ENCODE measurements at regions not wholly inside any gene's neighbourhood (a gene's known extent, or its start where the extent isn't known, plus 50 kb on each side); places are given as distances from the start of the nearest gene placed in this dataset.
"Not testable (repeated sequence)": the region's sequence is repeated elsewhere in the genome, so short reads cannot be mapped to it uniquely, and the experiment has no call there.

DNA sequence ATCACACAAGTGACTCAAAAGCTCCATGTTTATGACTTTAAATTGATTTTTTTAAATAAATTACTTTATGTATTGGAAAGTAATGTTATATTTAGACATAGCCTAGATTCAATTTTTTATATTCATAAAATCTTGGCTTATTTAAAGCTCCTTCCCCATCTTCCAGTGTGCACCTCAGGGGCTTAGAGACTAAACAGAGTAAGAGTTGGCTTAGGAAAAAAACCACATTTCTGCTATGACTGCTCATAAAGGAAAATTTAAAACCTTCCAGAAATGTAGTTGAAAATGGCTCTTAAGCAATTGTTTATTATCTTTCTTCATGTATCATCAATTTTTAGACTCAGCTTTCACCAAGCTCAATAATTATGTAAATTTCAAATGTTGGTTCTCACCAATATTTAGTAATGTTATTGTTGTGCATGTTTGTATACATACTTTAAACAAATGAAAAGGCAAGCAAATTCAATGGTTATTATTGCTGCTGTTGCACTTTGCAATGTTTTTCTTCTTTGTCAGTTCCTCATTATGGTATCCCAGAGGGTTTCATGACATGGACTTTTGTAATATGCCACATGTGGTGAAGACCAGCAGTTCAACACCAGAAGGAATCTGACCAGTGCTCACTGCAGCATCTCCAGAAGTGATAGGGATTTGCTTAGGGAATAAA is 700.1 kb upstream of the ANKRD30A start:
- Histone ChIP-seq H3K4me1 (ENCODE audit: control insufficient read depth, low read depth, low read length) (peaks cover 13% of the 10 kb centered on the region), H3K9me3 (ENCODE audit: control insufficient read depth, low read depth, low read length) (no peaks in the 10 kb centered on the region), H3K9ac (ENCODE audit: low read length) (no peak overlapping the region), H3K27ac (ENCODE audit: low read length) (no peak overlapping the region), H3K36me3 (ENCODE audit: control insufficient read depth, low read depth, low read length) (no peaks in the 10 kb centered on the region), H3K27me3 (ENCODE audit: control insufficient read depth, insufficient read depth, low read length) (no peaks in the 10 kb centered on the region), H3K4me3 (ENCODE audit: low read length) (no peak overlapping the region)

DNA sequence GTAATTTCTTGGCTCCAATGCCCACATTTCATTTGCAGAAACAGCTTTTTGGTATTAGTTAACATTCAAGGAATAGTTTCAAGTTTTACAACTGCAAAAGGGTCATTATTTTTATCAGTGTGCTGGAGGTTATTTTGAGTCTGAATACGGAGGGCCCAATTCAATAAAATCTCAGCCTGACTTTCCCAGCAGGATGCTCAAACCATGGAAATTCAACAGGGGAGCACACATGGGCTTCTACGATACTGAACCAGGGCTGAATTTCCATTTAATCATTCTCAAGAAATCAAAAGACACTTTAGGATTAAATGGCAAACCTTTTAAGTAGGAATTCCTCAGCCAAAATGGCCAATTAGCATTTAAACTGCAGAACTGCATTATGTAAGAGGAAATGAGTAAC is 700.9 kb upstream of the ANKRD30A start:
- no peaks in the 10 kb centered on the region for H3K36me3 ChIP-seq (ENCODE audit: control insufficient read depth, low read depth, low read length)
- H3K27me3 ChIP-seq (ENCODE audit: control insufficient read depth, insufficient read depth, low read length) = no peaks in the 10 kb centered on the region
- no peaks in the 10 kb centered on the region for H3K9me3 ChIP-seq (ENCODE audit: control insufficient read depth, low read depth, low read length)
- no peak overlapping the region for H3K27ac ChIP-seq (ENCODE audit: low read length)
- no peak overlapping the region for H3K4me3 ChIP-seq (ENCODE audit: low read length)
- H3K9ac ChIP-seq (ENCODE audit: low read length) = no peak overlapping the region
- H3K4me1 ChIP-seq (ENCODE audit: control insufficient read depth, low read depth, low read length) = peaks cover 13% of the 10 kb centered on the region

DNA sequence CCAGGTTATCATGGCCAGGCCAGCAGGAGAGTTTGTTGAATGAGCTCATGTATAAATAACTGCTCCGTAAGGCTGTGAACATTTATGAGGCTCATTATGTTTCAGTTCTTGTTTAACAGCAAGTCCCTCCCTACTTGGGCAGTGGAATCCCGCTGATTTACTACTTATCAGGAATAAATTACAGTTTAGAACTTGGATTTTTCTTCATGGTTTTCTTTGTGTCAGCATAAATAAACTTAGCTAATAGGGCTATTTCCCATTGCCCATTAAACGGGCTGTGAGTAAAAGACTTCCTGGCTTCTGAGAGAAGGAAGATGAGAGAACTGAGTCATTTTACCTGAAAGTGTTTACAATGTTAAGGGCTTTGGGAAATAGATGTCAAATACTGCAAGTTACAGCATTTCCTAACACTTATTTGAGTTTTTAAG is 701.6 kb upstream of the ANKRD30A start:
- H3K4me3 ChIP-seq (ENCODE audit: low read length) = no peak overlapping the region
- no peaks in the 10 kb centered on the region for H3K9me3 ChIP-seq (ENCODE audit: control insufficient read depth, low read depth, low read length)
- H3K36me3 ChIP-seq (ENCODE audit: control insufficient read depth, low read depth, low read length) = no peaks in the 10 kb centered on the region
- no peak overlapping the region for H3K9ac ChIP-seq (ENCODE audit: low read length)
- H3K27ac ChIP-seq (ENCODE audit: low read length) = no peak overlapping the region
- H3K4me1 ChIP-seq (ENCODE audit: control insufficient read depth, low read depth, low read length) = peaks cover 13% of the 10 kb centered on the region
- H3K27me3 ChIP-seq (ENCODE audit: control insufficient read depth, insufficient read depth, low read length) = no peaks in the 10 kb centered on the region

DNA sequence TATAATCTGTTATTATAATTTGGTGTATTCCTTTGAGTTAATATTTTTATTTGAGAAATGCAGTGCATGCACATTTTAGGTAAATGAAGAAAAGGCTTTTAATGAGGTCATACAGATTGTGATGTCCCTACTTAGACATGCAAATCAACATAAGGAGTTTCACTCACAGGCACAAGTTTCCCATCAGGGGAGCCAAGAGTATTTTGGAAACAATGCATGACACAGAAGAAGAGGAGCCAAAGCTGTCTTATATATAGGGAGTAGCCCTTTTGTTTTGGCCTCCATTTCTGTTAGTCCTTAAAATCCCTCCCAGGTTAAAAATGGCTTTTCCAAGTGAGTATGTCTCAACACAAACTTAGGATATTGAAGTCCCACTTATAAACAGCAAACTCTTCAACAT is 703.4 kb upstream of the ANKRD30A start:
- no peaks in the 10 kb centered on the region for H3K27me3 ChIP-seq (ENCODE audit: control insufficient read depth, insufficient read depth, low read length)
- H3K9me3 ChIP-seq (ENCODE audit: control insufficient read depth, low read depth, low read length) = no peaks in the 10 kb centered on the region
- peaks cover 13% of the 10 kb centered on the region for H3K4me1 ChIP-seq (ENCODE audit: control insufficient read depth, low read depth, low read length)
- H3K36me3 ChIP-seq (ENCODE audit: control insufficient read depth, low read depth, low read length) = no peaks in the 10 kb centered on the region
- H3K4me3 ChIP-seq (ENCODE audit: low read length) = no peak overlapping the region
- no peak overlapping the region for H3K9ac ChIP-seq (ENCODE audit: low read length)
- H3K27ac ChIP-seq (ENCODE audit: low read length) = no peak overlapping the region

DNA sequence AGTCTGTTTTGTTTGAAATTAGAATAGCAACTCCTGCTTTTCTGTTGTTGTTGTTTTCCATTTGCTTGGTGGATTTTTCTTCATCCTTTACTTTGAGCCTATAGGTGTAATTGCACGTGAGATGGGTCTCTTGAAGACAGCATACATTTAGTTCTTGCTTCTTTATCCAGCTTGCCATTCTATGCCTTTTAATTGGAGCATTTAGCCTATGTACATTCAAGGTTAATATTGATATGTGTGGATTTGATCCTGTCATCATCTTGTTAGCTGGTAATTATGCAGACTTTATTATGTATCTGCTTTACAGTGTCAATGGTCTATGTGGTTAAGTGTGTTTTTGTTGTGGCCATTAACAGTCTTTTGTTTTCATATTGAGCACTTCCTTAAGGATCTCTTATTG is 708.9 kb upstream of the ANKRD30A start:
- Histone ChIP-seq H3K4me1 (ENCODE audit: control insufficient read depth, low read depth, low read length) (no peaks in the 10 kb centered on the region), H3K27ac (ENCODE audit: low read length) (no peak overlapping the region), H3K9ac (ENCODE audit: low read length) (no peak overlapping the region), H3K4me3 (ENCODE audit: low read length) (no peak overlapping the region), H3K9me3 (ENCODE audit: control insufficient read depth, low read depth, low read length) (no peaks in the 10 kb centered on the region), H3K27me3 (ENCODE audit: control insufficient read depth, insufficient read depth, low read length) (no peaks in the 10 kb centered on the region), H3K36me3 (ENCODE audit: control insufficient read depth, low read depth, low read length) (no peaks in the 10 kb centered on the region)

DNA sequence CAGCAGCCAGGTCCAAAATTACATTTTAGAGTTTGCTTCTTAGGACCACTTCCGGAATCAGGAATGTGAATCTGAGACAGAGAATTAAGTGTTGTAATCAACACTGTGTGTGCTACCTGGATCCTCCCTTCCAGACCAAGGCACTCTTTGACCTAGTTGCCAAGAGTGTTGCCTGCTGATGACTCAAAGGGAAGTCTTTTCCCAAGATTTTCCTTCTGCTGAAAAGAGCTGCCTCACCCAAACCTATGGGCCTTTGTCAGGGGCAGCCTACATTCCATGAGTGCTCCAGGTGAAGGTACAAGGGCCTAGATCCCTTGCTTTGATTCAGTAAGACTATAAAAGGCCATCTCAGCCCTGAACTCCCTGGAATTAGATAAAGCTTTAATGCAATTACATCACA is 712.5 kb upstream of the ANKRD30A start:
- H3K4me1 ChIP-seq (ENCODE audit: control insufficient read depth, low read depth, low read length) = no peaks in the 10 kb centered on the region
- no peak overlapping the region for H3K9ac ChIP-seq (ENCODE audit: low read length)
- H3K9me3 ChIP-seq (ENCODE audit: control insufficient read depth, low read depth, low read length) = no peaks in the 10 kb centered on the region
- no peaks in the 10 kb centered on the region for H3K36me3 ChIP-seq (ENCODE audit: control insufficient read depth, low read depth, low read length)
- no peak overlapping the region for H3K4me3 ChIP-seq (ENCODE audit: low read length)
- no peaks in the 10 kb centered on the region for H3K27me3 ChIP-seq (ENCODE audit: control insufficient read depth, insufficient read depth, low read length)
- no peak overlapping the region for H3K27ac ChIP-seq (ENCODE audit: low read length)

DNA sequence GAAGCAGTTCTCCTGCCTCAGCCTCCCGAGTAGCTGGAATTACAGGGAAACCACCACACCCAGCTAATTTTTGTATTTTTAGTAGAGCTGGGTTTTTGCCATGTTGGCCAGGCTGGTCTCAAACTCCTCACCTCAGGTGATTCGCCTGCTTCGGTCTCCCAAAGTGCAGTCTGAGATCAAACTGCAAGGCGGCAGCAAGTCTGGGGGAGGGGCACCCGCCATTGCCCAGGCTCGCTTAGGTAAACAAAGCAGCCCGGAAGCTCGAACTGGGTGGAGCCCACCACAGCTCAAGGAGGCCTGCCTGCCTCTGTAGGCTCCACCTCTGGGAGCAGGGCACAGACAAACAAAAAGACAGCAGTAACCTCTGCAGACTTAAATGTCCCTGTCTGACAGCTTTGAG is 725.2 kb upstream of the ANKRD30A start:
- H3K4me3 ChIP-seq (ENCODE audit: low read length); H3K36me3 ChIP-seq (ENCODE audit: control insufficient read depth, low read depth, low read length); H3K27me3 ChIP-seq (ENCODE audit: control insufficient read depth, insufficient read depth, low read length); H3K9ac ChIP-seq (ENCODE audit: low read length); H3K4me1 ChIP-seq (ENCODE audit: control insufficient read depth, low read depth, low read length); H3K27ac ChIP-seq (ENCODE audit: low read length); H3K9me3 ChIP-seq (ENCODE audit: control insufficient read depth, low read depth, low read length): not testable (repeated sequence)

DNA sequence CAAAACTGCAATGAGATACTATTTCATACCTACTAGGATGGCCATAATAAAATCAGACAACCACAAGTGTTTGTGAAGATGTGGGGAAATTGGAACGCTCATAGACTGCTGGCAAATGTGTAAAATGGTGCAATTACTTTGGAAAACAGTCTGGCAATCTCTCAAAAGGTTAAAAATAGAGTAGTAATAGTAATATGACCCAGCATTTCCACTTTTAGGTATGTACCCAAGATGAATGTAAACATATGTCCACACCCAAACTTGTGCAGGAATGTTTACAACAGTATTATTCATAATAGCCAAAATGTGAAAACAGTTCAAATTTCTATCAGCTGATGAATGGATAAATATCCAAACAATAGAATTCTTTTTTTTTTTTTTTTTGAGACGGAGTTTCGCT is 731.6 kb upstream of the ANKRD30A start:
- H3K4me1 ChIP-seq (ENCODE audit: control insufficient read depth, low read depth, low read length) = no peaks in the 10 kb centered on the region
- no peaks in the 10 kb centered on the region for H3K36me3 ChIP-seq (ENCODE audit: control insufficient read depth, low read depth, low read length)
- no peaks in the 10 kb centered on the region for H3K9me3 ChIP-seq (ENCODE audit: control insufficient read depth, low read depth, low read length)
- H3K9ac ChIP-seq (ENCODE audit: low read length) = no peak overlapping the region
- no peaks in the 10 kb centered on the region for H3K27me3 ChIP-seq (ENCODE audit: control insufficient read depth, insufficient read depth, low read length)
- H3K27ac ChIP-seq (ENCODE audit: low read length) = no peak overlapping the region
- H3K4me3 ChIP-seq (ENCODE audit: low read length) = no peak overlapping the region

DNA sequence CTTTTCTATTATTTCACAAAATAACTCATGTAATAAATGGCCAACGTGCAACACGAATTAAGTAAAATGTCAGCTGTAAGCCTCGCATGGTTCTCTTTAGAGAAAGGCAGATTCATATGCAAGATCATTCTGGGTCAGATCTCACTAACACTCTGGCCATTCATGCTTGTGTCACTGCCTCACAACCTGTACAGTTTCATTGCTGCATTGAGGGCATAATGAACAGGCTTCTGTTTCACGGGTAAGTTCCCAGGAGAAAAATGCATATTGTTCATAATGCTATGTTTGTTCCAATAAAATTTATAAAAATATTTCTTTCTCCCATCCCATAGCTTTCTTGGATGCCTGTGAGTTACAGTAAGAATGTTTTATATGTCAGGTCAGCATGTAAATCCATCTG is 734.0 kb upstream of the ANKRD30A start:
- no peak overlapping the region for H3K27ac ChIP-seq (ENCODE audit: low read length)

DNA sequence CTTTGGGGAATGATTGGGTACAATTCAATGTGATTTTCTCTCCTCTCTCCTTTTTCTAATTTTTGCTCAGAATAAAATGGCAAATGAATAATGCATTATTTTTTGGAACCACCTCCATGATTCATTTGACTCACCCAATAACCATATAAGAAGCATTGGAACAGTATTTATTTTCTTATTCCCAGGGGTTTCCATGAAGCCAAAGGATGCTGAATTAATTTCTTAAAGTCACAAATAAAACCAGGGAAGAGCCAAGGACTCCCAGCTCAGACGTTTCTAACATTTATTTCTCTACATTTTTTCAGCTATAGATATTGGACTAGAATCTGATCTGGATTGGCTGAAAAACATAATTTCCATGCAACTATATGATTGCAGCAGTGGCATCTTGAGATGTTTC is 735.2 kb upstream of the ANKRD30A start:
- no peaks in the 10 kb centered on the region for H3K4me1 ChIP-seq (ENCODE audit: control insufficient read depth, low read depth, low read length)
- no peaks in the 10 kb centered on the region for H3K36me3 ChIP-seq (ENCODE audit: control insufficient read depth, low read depth, low read length)
- H3K9me3 ChIP-seq (ENCODE audit: control insufficient read depth, low read depth, low read length) = no peaks in the 10 kb centered on the region
- no peak overlapping the region for H3K9ac ChIP-seq (ENCODE audit: low read length)
- H3K27me3 ChIP-seq (ENCODE audit: control insufficient read depth, insufficient read depth, low read length) = no peaks in the 10 kb centered on the region
- no peak overlapping the region for H3K4me3 ChIP-seq (ENCODE audit: low read length)
- no peak overlapping the region for H3K27ac ChIP-seq (ENCODE audit: low read length)

More for the DNA sequence above, 734.0 kb upstream of the ANKRD30A start:
- Histone ChIP-seq H3K9ac (ENCODE audit: low read length) (no peak overlapping the region), H3K4me1 (ENCODE audit: control insufficient read depth, low read depth, low read length) (no peaks in the 10 kb centered on the region), H3K36me3 (ENCODE audit: control insufficient read depth, low read depth, low read length) (no peaks in the 10 kb centered on the region), H3K9me3 (ENCODE audit: control insufficient read depth, low read depth, low read length) (no peaks in the 10 kb centered on the region), H3K27me3 (ENCODE audit: control insufficient read depth, insufficient read depth, low read length) (no peaks in the 10 kb centered on the region), H3K4me3 (ENCODE audit: low read length) (no peak overlapping the region)

DNA sequence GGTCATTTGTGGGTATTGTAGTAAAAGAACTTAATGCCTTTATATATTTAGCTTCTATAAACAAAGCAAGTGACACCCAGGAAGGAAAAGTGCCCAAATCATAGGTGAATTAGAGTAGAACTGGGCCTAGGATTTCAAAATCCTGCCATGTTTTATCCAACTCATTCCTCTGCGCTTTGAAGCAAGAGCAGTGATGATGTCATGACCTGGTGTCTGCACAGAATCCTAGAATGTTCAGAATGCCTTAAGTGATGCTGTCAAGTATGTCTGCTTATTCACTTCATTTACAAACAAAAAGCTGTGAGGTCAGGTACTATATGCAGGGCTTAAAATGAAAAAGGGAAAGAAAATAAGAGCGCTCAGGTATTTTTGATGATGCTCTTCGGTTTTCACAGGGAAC is 737.2 kb upstream of the ANKRD30A start:
- Histone ChIP-seq H3K27me3 (ENCODE audit: control insufficient read depth, insufficient read depth, low read length) (no peaks in the 10 kb centered on the region), H3K36me3 (ENCODE audit: control insufficient read depth, low read depth, low read length) (no peaks in the 10 kb centered on the region), H3K9me3 (ENCODE audit: control insufficient read depth, low read depth, low read length) (no peaks in the 10 kb centered on the region), H3K27ac (ENCODE audit: low read length) (no peak overlapping the region), H3K9ac (ENCODE audit: low read length) (no peak overlapping the region), H3K4me1 (ENCODE audit: control insufficient read depth, low read depth, low read length) (no peaks in the 10 kb centered on the region), H3K4me3 (ENCODE audit: low read length) (no peak overlapping the region)

DNA sequence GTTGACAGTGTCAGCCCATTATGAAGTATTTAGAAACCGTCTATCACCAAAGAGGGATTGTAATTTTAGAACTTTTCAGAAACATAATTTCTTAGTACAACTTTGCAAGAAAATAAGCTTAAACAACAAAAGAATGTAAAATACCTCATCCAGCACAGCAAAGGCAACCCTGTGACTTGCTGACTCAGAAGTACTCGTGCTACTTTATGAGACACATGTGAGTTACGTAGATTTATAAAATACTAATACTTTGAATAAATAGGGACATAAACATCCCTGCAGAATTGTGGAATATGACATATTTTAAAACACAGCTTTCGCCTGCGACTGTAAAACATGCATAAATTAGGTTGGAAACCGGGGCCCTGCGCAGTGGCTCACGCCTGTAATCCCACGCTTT is 739.7 kb upstream of the ANKRD30A start:
- no peak overlapping the region for H3K9ac ChIP-seq (ENCODE audit: low read length)
- no peaks in the 10 kb centered on the region for H3K36me3 ChIP-seq (ENCODE audit: control insufficient read depth, low read depth, low read length)
- no peaks in the 10 kb centered on the region for H3K9me3 ChIP-seq (ENCODE audit: control insufficient read depth, low read depth, low read length)
- no peak overlapping the region for H3K27ac ChIP-seq (ENCODE audit: low read length)
- H3K4me1 ChIP-seq (ENCODE audit: control insufficient read depth, low read depth, low read length) = no peaks in the 10 kb centered on the region
- H3K4me3 ChIP-seq (ENCODE audit: low read length) = no peak overlapping the region
- H3K27me3 ChIP-seq (ENCODE audit: control insufficient read depth, insufficient read depth, low read length) = no peaks in the 10 kb centered on the region
